SK-N-MC (cell line): ENCODE measurements at regions not wholly inside any gene's neighbourhood (a gene's known extent, or its start where the extent isn't known, plus 50 kb on each side); places are given as distances from the start of the nearest gene placed in this dataset.

ENCODE experiments used
- EZH2 ChIP-seq: fragments of 200-600 bp; sonication (generic); IDR thresholded peaks from one replicate; pipeline ENCODE4 v1.6.1; 2017; ENCODE audit warnings: antibody characterized with exemption
- POLR2AphosphoS5 ChIP-seq: IDR thresholded peaks from 2 replicates; pipeline ENCODE4 v1.6.1; 2012; ENCODE audit warnings: mild to moderate bottlenecking, low read depth, low read length, borderline replicate concordance

DNA sequence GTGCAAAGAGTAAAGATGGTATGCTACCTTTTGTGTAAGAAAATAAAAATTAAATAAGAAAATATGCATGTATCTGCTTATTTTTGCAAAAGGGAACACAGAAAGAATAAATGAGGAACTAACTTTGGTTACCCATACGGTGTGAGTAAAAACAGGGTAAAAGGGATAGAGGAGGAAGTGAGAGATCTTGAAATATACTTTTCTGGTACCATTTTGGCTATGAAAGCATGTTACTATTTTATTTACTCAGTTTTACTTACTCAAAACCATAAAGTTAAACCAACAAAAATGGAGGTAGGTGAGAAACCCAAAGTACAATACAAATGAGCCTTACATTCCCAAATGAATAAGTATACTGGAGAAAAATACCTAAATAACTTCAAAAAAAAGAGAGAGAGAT is 122.0 kb upstream of the EGLN3 start:
- no peak for TF ChIP-seq POLR2AphosphoS5
- TF ChIP-seq EZH2, result no peak
